CD14-positive monocyte (primary cell): ENCODE measurements at regions not wholly inside any gene's neighbourhood (a gene's known extent, or its start where the extent isn't known, plus 50 kb on each side); places are given as distances from the start of the nearest gene placed in this dataset.

Experiments
- DNase-seq, 3 donors: peaks; one replicate each; pipeline ENCODE4 v3.0.0-alpha.2; 2011 to 2022
- H2AFZ ChIP-seq: 2 replicates; pipeline ENCODE4 v1.6.0; 2012; ENCODE audit warnings: mild to moderate bottlenecking, low read depth, low read length, inconsistent platforms; ENCODE audit not compliant: insufficient read depth, poor library complexity, severe bottlenecking
- H3K27ac ChIP-seq, 2 donors: 1 replicate in 1 of 2; 2 replicates in 1 of 2; pipeline ENCODE4 v1.5.1; 2012 to 2013; ENCODE audit warnings: low read length in 2 of 2, control low read depth in 1 of 2, inconsistent platforms in 1 of 2, low read depth in 1 of 2, mild to moderate bottlenecking in 1 of 2
- H3K27me3 ChIP-seq, 2 donors: one replicate each; pipeline versions ENCODE4 v1.6.0 to v1.6.1; 2011 to 2013; ENCODE audit warnings: low read length in 2 of 2; ENCODE audit not compliant: control insufficient read depth in 2 of 2, insufficient read depth in 2 of 2
- H3K36me3 ChIP-seq, 2 donors: replicated peaks in 1 of 2; 1 replicate in 1 of 2; 2 replicates in 1 of 2; pipeline versions ENCODE4 v1.5.1 to v1.6.1; 2012 to 2013; ENCODE audit warnings: low read length in 2 of 2, control low read depth in 1 of 2, inconsistent platforms in 1 of 2, mild to moderate bottlenecking in 1 of 2; ENCODE audit not compliant: insufficient read depth in 2 of 2, control insufficient read depth in 1 of 2
- H3K4me1 ChIP-seq, 2 donors: 1 replicate in 1 of 2; 2 replicates in 1 of 2; pipeline versions ENCODE4 v1.5.1 to v1.6.1; 2012 to 2013; ENCODE audit warnings: low read length in 2 of 2, control low read depth in 1 of 2, inconsistent platforms in 1 of 2, mild to moderate bottlenecking in 1 of 2, moderate library complexity in 1 of 2; ENCODE audit not compliant: insufficient read depth in 2 of 2, control insufficient read depth in 1 of 2
- H3K4me2 ChIP-seq: replicated peaks from 2 replicates; pipeline ENCODE3; 2012; ENCODE audit warnings: low read length, moderate library complexity, mild to moderate bottlenecking; ENCODE audit not compliant: poor library complexity, severe bottlenecking; ENCODE audit errors: extremely low read depth
- H3K4me3 ChIP-seq, 3 experiments: fragments of 200-600 bp in 1 of 3; sonication (generic) in 1 of 3; replicated peaks in 1 of 3; 1 replicate in 2 of 3; 2 replicates in 1 of 3; pipeline ENCODE4 v1.5.1; 2011 to 2013; ENCODE audit warnings: low read length in 3 of 3, mild to moderate bottlenecking in 3 of 3, control low read depth in 2 of 3, low read depth in 2 of 3, inconsistent platforms in 1 of 3, moderate library complexity in 1 of 3
- H3K79me2 ChIP-seq: 2 replicates; pipeline ENCODE4 v1.6.0; 2012; ENCODE audit warnings: mild to moderate bottlenecking, control low read depth, inconsistent platforms, low read length, moderate library complexity; ENCODE audit not compliant: insufficient read depth
- H3K9ac ChIP-seq: 2 replicates; pipeline ENCODE4 v1.6.0; 2017; ENCODE audit warnings: low read length, mild to moderate bottlenecking; ENCODE audit not compliant: insufficient read depth, poor library complexity, severe bottlenecking
- H3K9me3 ChIP-seq, 2 donors: replicated peaks in 1 of 2; 1 replicate in 1 of 2; 2 replicates in 1 of 2; pipeline versions ENCODE4 v1.5.1 to v1.6.1; 2012 to 2013; ENCODE audit warnings: low read length in 2 of 2, control low read depth in 1 of 2; ENCODE audit not compliant: control insufficient read depth in 1 of 2, insufficient read depth in 1 of 2
- H4K20me1 ChIP-seq: 2 replicates; pipeline ENCODE4 v1.6.0; 2012; ENCODE audit warnings: mild to moderate bottlenecking, low read length, control low read depth, moderate library complexity; ENCODE audit not compliant: insufficient read depth
- H3K27ac Mint-ChIP-seq, 7 donors: one replicate each; pipeline ENCODE4 v1.8.0; 2020; ENCODE audit warnings: mild to moderate bottlenecking in 7 of 7, mixed read lengths in 7 of 7, moderate library complexity in 6 of 7, inconsistent platforms in 2 of 7
- H3K27me3 Mint-ChIP-seq, 3 donors: one replicate each; pipeline ENCODE4 v1.8.0; 2021 to 2022; ENCODE audit warnings: low read depth in 3 of 3, mild to moderate bottlenecking in 3 of 3, mixed read lengths in 3 of 3, moderate library complexity in 3 of 3, inconsistent platforms in 1 of 3
- H3K36me3 Mint-ChIP-seq, 2 donors: one replicate each; pipeline ENCODE4 v1.8.0; 2020; ENCODE audit warnings: mixed read lengths in 2 of 2, inconsistent platforms in 1 of 2, mild to moderate bottlenecking in 1 of 2
- H3K4me1 Mint-ChIP-seq: one replicate; pipeline ENCODE4 v1.8.0; 2020; ENCODE audit warnings: mild to moderate bottlenecking, mixed read lengths
- H3K4me3 Mint-ChIP-seq, 2 donors: one replicate each; pipeline ENCODE4 v1.8.0; 2020; ENCODE audit warnings: mild to moderate bottlenecking in 2 of 2, mixed read lengths in 2 of 2, moderate library complexity in 1 of 2
- H3K9me3 Mint-ChIP-seq, 7 donors: one replicate each; pipeline ENCODE4 v1.8.0; 2020 to 2022; ENCODE audit warnings: mixed read lengths in 7 of 7, mild to moderate bottlenecking in 6 of 7, moderate library complexity in 6 of 7, inconsistent platforms in 2 of 7
- CTCF ChIP-seq: fragments of 200-600 bp; IDR thresholded peaks from one replicate; pipeline ENCODE4 v1.8.0; 2022; ENCODE audit warnings: antibody characterized with exemption, mild to moderate bottlenecking
- WGBS: methylation state at CpG from one replicate; pipeline ENCODE4 v1.1.5; 2013; ENCODE audit warnings: missing lambda C conversion rate; ENCODE audit not compliant: insufficient coverage; 5-methylcytosine and 5-hydroxymethylcytosine counted together
- intact Hi-C, 2 donors: fragments of 100-400 bp; cut with micrococcal nuclease; formaldehyde crosslinking; loops; one replicate each; pipeline versions ENCODE4 v1.15.0 to v1.15.1; 2023

DNA sequence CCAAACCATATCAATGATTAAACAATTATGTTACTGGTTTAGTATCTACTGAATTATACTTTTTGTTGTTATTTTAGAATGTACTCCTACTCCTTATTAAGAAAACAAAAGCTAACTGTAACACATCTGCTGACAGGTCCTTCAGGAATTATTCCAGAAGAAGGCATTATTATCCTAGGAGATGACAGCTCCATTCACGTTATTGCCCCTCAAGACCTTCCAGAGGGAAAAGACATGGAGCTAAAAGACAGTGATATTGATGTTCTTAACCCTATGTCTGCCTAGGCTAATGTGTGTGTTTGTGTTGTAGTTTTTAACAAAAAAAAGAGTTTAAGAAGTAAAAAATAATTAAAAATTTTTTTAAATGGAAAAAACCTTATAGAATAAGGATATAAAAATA lies 206.8 kb upstream of the KLHL4 start:
- Mint-ChIP-seq H3K4me1 (no peaks in the 10 kb centered on the region), H3K4me3 (no peak overlapping the region), H3K36me3 (no peaks in the 10 kb centered on the region), H3K9me3 (no peaks in the 10 kb centered on the region), H3K27me3 (peaks cover 0 to 1% (median 0%) of the 10 kb centered on the region in 3 donors), H3K27ac (no peak overlapping the region)
- Histone ChIP-seq H3K36me3 (no peaks in the 10 kb centered on the region), H3K9ac (no peak overlapping the region), H3K4me1 (no peaks in the 10 kb centered on the region), H3K4me3 (no peak overlapping the region), H3K4me2 (no peak overlapping the region), H4K20me1 (no peaks in the 10 kb centered on the region), H2AFZ (no peak overlapping the region), H3K79me2 (no peaks in the 10 kb centered on the region), H3K27ac (no peak overlapping the region), H3K9me3 (no peaks in the 10 kb centered on the region), H3K27me3 (no peaks in the 10 kb centered on the region)
- TF ChIP-seq CTCF = no peak
- DNase-seq = no peak
- intact Hi-C loops = no loop called here
- no CpG with 5 or more reads among the region's 1 CpG for WGBS

GRCh38 chrX:87327267-87327666 lies 190.3 kb upstream of the KLHL4 start:
- Mint-ChIP-seq H3K36me3 (no peaks in the 10 kb centered on the region), H3K27me3 (peaks cover 0 to 3% (median 0%) of the 10 kb centered on the region in 3 donors), H3K9me3 (peaks cover 0 to 4% (median 0%) of the 10 kb centered on the region in 7 donors), H3K27ac (no peak overlapping the region), H3K4me1 (no peaks in the 10 kb centered on the region), H3K4me3 (no peak overlapping the region)
- intact Hi-C loops = no loop called here
- H3K79me2 ChIP-seq = no peaks in the 10 kb centered on the region
- H3K4me2 ChIP-seq = no peak overlapping the region
- H3K4me1 ChIP-seq = no peaks in the 10 kb centered on the region
- no peaks in the 10 kb centered on the region for H3K27me3 ChIP-seq
- no peaks in the 10 kb centered on the region for H3K9me3 ChIP-seq
- H3K4me3 ChIP-seq = no peak overlapping the region
- no peak overlapping the region for H3K9ac ChIP-seq
- no peak overlapping the region for H2AFZ ChIP-seq
- TF ChIP-seq CTCF = no peak
- H3K27ac ChIP-seq = no peak overlapping the region
- 100% methylated on average over 1 of the region's 2 CpGs for WGBS
- no peak for DNase-seq
- H4K20me1 ChIP-seq = no peaks in the 10 kb centered on the region
- no peaks in the 10 kb centered on the region for H3K36me3 ChIP-seq
